MM.1S (cell line): ENCODE measurements at regions not wholly inside any gene's neighbourhood (a gene's known extent, or its start where the extent isn't known, plus 50 kb on each side); places are given as distances from the start of the nearest gene placed in this dataset.

ENCODE experiments used
- EZH2 ChIP-seq: fragments of 300-600 bp; sonication (generic); optimal IDR thresholded peaks from 2 replicates; pipeline ENCODE3; 2017; ENCODE audit warnings: low read depth, mild to moderate bottlenecking, antibody characterized with exemption, low read length, mixed read lengths
- TF ChIP-seq, protein P1 (sequence below): fragments of 300-600 bp; sonication (generic); IDR thresholded peaks from 2 replicates; pipeline ENCODE4 v1.5.1; 2016; ENCODE audit warnings: antibody characterized with exemption, low read length, mixed read lengths

DNA sequence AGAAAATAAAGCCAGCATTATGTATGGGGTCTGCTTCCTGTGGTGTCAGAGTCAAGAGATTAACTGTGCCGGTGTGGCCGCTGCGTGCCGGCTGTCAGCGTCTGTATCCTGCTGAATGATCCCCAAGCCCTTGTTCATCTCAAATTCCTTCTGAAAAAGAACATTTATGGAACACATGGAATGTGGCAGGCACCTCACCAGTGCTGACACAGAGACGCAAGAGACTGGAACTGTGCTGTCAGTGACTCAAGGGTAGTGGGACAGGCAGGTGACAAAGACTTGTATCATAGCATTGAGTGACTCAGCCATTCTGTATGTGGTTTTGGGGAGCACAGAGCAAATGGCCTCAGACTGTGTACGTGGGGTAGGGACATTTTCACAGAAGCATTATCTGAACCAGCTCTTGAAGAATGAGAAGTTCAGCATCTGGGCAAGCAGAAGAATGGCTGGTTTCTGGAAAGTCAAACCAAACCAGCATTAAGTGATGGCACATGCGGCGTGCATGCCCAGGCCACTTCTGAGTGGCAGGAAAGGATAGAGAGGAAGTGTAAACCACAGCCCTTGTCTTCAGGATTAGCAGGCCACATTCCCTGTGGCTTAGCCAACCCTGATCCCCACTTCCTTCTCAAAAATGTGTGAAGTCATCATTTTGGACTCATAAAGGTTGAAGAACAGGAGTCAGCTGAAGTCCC is 54.0 kb upstream of the IRS2 start:
- TF ChIP-seq, protein P1, sequence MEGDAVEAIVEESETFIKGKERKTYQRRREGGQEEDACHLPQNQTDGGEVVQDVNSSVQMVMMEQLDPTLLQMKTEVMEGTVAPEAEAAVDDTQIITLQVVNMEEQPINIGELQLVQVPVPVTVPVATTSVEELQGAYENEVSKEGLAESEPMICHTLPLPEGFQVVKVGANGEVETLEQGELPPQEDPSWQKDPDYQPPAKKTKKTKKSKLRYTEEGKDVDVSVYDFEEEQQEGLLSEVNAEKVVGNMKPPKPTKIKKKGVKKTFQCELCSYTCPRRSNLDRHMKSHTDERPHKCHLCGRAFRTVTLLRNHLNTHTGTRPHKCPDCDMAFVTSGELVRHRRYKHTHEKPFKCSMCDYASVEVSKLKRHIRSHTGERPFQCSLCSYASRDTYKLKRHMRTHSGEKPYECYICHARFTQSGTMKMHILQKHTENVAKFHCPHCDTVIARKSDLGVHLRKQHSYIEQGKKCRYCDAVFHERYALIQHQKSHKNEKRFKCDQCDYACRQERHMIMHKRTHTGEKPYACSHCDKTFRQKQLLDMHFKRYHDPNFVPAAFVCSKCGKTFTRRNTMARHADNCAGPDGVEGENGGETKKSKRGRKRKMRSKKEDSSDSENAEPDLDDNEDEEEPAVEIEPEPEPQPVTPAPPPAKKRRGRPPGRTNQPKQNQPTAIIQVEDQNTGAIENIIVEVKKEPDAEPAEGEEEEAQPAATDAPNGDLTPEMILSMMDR = no peak
- TF ChIP-seq EZH2 = no peak
